Liver (tissue), 8 donors: ENCODE measurements at regions not wholly inside any gene's neighbourhood (a gene's known extent, or its start where the extent isn't known, plus 50 kb on each side); places are given as distances from the start of the nearest gene placed in this dataset.

ENCODE experiments used
- DNase-seq: peaks from one replicate; pipeline ENCODE4 v3.0.0-alpha.2; 2017; ENCODE audit warnings: low spot score
- H3K27ac ChIP-seq, 2 donors: one replicate each; pipeline ENCODE4 v1.7.0; 2013; ENCODE audit warnings: inconsistent platforms in 2 of 2, low read length in 2 of 2, control low read depth in 1 of 2, low read depth in 1 of 2, mild to moderate bottlenecking in 1 of 2
- H3K27me3 ChIP-seq, 4 donors: one replicate each; pipeline versions ENCODE4 v1.6.1 to v1.7.0; 2013; ENCODE audit warnings: low read length in 3 of 4, inconsistent platforms in 1 of 4, mild to moderate bottlenecking in 1 of 4, moderate library complexity in 1 of 4; ENCODE audit not compliant: control insufficient read depth in 4 of 4, insufficient read depth in 4 of 4
- H3K36me3 ChIP-seq, 4 donors: one replicate each; pipeline versions ENCODE4 v1.6.1 to v1.7.0; 2013; ENCODE audit warnings: low read length in 3 of 4, mild to moderate bottlenecking in 3 of 4, low read depth in 1 of 4, moderate library complexity in 1 of 4; ENCODE audit not compliant: control insufficient read depth in 4 of 4, insufficient read depth in 3 of 4
- H3K4me1 ChIP-seq, 4 donors: one replicate each; pipeline versions ENCODE4 v1.6.1 to v1.7.0; 2013; ENCODE audit warnings: low read length in 3 of 4, mild to moderate bottlenecking in 3 of 4, moderate library complexity in 1 of 4; ENCODE audit not compliant: control insufficient read depth in 4 of 4, insufficient read depth in 4 of 4
- H3K4me3 ChIP-seq, 3 donors: one replicate each; pipeline versions ENCODE4 v1.6.1 to v1.7.0; 2013; ENCODE audit warnings: low read length in 3 of 3, control low read depth in 1 of 3, low read depth in 1 of 3, mild to moderate bottlenecking in 1 of 3
- H3K9ac ChIP-seq, 2 donors: one replicate each; pipeline ENCODE4 v1.7.0; 2013; ENCODE audit warnings: low read length in 2 of 2, mild to moderate bottlenecking in 2 of 2, moderate library complexity in 2 of 2, control low read depth in 1 of 2, low read depth in 1 of 2
- H3K9me3 ChIP-seq, 4 donors: one replicate each; pipeline versions ENCODE4 v1.6.1 to v1.7.0; 2013; ENCODE audit warnings: low read length in 3 of 4; ENCODE audit not compliant: control insufficient read depth in 4 of 4
- CTCF ChIP-seq: fragments of 150-350 bp; IDR thresholded peaks from 2 replicates; pipeline ENCODE4 v1.5.1; 2017; ENCODE audit warnings: improper control_type of control experiment, low read depth, low read length; ENCODE audit not compliant: missing input control
- EGR1 ChIP-seq, 2 donors: IDR thresholded peaks; 2 replicates each; pipeline ENCODE4 v1.6.1; 2016 to 2018; ENCODE audit warnings: antibody characterized with exemption in 2 of 2, low read depth in 2 of 2
- FOXA1 ChIP-seq: IDR thresholded peaks from 2 replicates; pipeline ENCODE4 v1.6.1; 2016; ENCODE audit warnings: antibody characterized with exemption
- FOXA2 ChIP-seq: IDR thresholded peaks from 2 replicates; pipeline ENCODE4 v1.6.1; 2016; ENCODE audit warnings: antibody characterized with exemption
- GABPA ChIP-seq, 2 donors: IDR thresholded peaks in 1 of 2; conservative IDR thresholded peaks in 1 of 2; 2 replicates each; pipeline ENCODE4 v1.6.1; 2016; ENCODE audit warnings: antibody characterized with exemption in 2 of 2, mild to moderate bottlenecking in 1 of 2, moderate library complexity in 1 of 2
- HNF4A ChIP-seq, 2 donors: conservative IDR thresholded peaks; 2 replicates each; pipeline ENCODE4 v1.6.1; 2016; ENCODE audit warnings: antibody characterized with exemption in 2 of 2, mild to moderate bottlenecking in 2 of 2
- HNF4G ChIP-seq: IDR thresholded peaks from 2 replicates; pipeline ENCODE4 v1.6.1; 2016; ENCODE audit warnings: antibody characterized with exemption
- JUND ChIP-seq, 2 donors: IDR thresholded peaks; 2 replicates each; pipeline ENCODE4 v1.6.1; 2016; ENCODE audit warnings: antibody characterized with exemption in 2 of 2
- NR2F2 ChIP-seq: IDR thresholded peaks from 2 replicates; pipeline ENCODE4 v1.6.1; 2016; ENCODE audit warnings: antibody characterized with exemption
- RAD21 ChIP-seq, 2 donors: IDR thresholded peaks; 2 replicates each; pipeline ENCODE4 v1.6.1; 2016; ENCODE audit warnings: antibody characterized with exemption in 2 of 2, mild to moderate bottlenecking in 2 of 2
- RXRA ChIP-seq, 2 donors: IDR thresholded peaks; 2 replicates each; pipeline ENCODE4 v1.6.1; 2017 to 2018; ENCODE audit warnings: antibody characterized with exemption in 2 of 2, mild to moderate bottlenecking in 1 of 2
- TAF1 ChIP-seq: conservative IDR thresholded peaks from 2 replicates; pipeline ENCODE4 v1.6.1; 2016; ENCODE audit warnings: antibody characterized with exemption, mild to moderate bottlenecking
- whole genome bisulfite sequencing: extraction: QIAGEN DNeasy Blood & Tissue Kit; methylation state at CpG from one replicate; pipeline ENCODE4 v1.1.7; 2013; 5-methylcytosine and 5-hydroxymethylcytosine counted together
- TF ChIP-seq, protein P1 (sequence below): IDR thresholded peaks from 2 replicates; pipeline ENCODE4 v1.6.1; 2016; ENCODE audit warnings: antibody characterized with exemption
- TF ChIP-seq, protein P2 (sequence below): IDR thresholded peaks from 2 replicates; pipeline ENCODE4 v1.6.1; 2016; ENCODE audit warnings: antibody characterized with exemption
- TF ChIP-seq, protein P3 (sequence below): IDR thresholded peaks from 2 replicates; pipeline ENCODE4 v1.6.1; 2016; ENCODE audit warnings: antibody characterized with exemption, mild to moderate bottlenecking
- TF ChIP-seq, protein P4 (sequence below): IDR thresholded peaks from 2 replicates; pipeline ENCODE4 v1.6.1; 2016; ENCODE audit warnings: antibody characterized with exemption
- donor health status: healthy.
- donor health status: healthy.
- donor health status: healthy.
- donor health status: healthy.
- donor health status: healthy.

GRCh38 chr21:27265949-27266348 is 299.1 kb upstream of the ADAMTS5 start:
- 70% methylated on average over 2 of the region's 2 CpGs for WGBS
- no peaks in the 10 kb centered on the region for H3K4me1 ChIP-seq
- H3K9ac ChIP-seq: no peak overlapping the region
- H3K27ac ChIP-seq: no peak overlapping the region
- H3K9me3 ChIP-seq: no peaks in the 10 kb centered on the region
- TF ChIP-seq, protein P1, sequence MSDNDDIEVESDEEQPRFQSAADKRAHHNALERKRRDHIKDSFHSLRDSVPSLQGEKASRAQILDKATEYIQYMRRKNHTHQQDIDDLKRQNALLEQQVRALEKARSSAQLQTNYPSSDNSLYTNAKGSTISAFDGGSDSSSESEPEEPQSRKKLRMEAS: no peak
- no peak for TF ChIP-seq JUND (IDR thresholded peaks at IDR 0.05)
- H3K4me3 ChIP-seq: no peak overlapping the region
- H3K27me3 ChIP-seq: no peaks in the 10 kb centered on the region
- DNase-seq: no peak
- H3K36me3 ChIP-seq: no peaks in the 10 kb centered on the region

DNA sequence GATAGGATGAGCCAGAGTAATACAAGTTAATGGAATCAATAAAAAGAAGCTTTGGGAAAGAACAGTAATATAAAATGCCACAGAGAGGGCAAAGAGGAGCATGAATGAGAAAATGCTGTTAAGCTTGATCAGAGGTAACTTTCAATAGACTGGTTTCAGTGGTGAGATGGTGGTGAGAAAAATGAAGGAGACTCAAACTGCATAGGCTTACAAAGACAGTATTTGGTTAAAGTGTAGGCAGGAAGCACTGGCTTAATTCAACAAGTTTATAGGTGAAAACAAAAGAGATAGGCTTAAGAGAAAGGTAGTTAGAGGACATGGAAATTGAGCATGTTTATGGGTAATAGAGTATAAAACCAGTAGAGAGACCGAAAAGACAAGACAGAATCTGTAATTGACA is 298.6 kb upstream of the ADAMTS5 start:
- DNase-seq: no peak
- H3K36me3 ChIP-seq: no peaks in the 10 kb centered on the region
- no peaks in the 10 kb centered on the region for H3K4me1 ChIP-seq
- H3K27me3 ChIP-seq: no peaks in the 10 kb centered on the region
- WGBS: 73% methylated on average over 1 of the region's 1 CpG
- H3K4me3 ChIP-seq: no peak overlapping the region
- H3K9me3 ChIP-seq: no peaks in the 10 kb centered on the region
- no peak overlapping the region for H3K9ac ChIP-seq
- TF ChIP-seq, protein P2, sequence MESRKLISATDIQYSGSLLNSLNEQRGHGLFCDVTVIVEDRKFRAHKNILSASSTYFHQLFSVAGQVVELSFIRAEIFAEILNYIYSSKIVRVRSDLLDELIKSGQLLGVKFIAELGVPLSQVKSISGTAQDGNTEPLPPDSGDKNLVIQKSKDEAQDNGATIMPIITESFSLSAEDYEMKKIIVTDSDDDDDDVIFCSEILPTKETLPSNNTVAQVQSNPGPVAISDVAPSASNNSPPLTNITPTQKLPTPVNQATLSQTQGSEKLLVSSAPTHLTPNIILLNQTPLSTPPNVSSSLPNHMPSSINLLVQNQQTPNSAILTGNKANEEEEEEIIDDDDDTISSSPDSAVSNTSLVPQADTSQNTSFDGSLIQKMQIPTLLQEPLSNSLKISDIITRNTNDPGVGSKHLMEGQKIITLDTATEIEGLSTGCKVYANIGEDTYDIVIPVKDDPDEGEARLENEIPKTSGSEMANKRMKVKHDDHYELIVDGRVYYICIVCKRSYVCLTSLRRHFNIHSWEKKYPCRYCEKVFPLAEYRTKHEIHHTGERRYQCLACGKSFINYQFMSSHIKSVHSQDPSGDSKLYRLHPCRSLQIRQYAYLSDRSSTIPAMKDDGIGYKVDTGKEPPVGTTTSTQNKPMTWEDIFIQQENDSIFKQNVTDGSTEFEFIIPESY: no peak
- TF ChIP-seq HNF4G (no peak), GABPA (IDR thresholded peaks at IDR 0.05 in 1 of 2, conservative IDR thresholded peaks at IDR 0.05 in 1 of 2) (no peak), RXRA (IDR thresholded peaks at IDR 0.05) (no peak), NR2F2 (no peak), TAF1 (no peak), HNF4A (conservative IDR thresholded peaks at IDR 0.05) (no peak), CTCF (no peak), FOXA1 (no peak), EGR1 (IDR thresholded peaks at IDR 0.05; ENCODE audit: low read depth in 2 of 2) (no peak), FOXA2 (no peak), RAD21 (IDR thresholded peaks at IDR 0.05) (no peak), JUND (IDR thresholded peaks at IDR 0.05) (no peak)
- TF ChIP-seq, protein P3, sequence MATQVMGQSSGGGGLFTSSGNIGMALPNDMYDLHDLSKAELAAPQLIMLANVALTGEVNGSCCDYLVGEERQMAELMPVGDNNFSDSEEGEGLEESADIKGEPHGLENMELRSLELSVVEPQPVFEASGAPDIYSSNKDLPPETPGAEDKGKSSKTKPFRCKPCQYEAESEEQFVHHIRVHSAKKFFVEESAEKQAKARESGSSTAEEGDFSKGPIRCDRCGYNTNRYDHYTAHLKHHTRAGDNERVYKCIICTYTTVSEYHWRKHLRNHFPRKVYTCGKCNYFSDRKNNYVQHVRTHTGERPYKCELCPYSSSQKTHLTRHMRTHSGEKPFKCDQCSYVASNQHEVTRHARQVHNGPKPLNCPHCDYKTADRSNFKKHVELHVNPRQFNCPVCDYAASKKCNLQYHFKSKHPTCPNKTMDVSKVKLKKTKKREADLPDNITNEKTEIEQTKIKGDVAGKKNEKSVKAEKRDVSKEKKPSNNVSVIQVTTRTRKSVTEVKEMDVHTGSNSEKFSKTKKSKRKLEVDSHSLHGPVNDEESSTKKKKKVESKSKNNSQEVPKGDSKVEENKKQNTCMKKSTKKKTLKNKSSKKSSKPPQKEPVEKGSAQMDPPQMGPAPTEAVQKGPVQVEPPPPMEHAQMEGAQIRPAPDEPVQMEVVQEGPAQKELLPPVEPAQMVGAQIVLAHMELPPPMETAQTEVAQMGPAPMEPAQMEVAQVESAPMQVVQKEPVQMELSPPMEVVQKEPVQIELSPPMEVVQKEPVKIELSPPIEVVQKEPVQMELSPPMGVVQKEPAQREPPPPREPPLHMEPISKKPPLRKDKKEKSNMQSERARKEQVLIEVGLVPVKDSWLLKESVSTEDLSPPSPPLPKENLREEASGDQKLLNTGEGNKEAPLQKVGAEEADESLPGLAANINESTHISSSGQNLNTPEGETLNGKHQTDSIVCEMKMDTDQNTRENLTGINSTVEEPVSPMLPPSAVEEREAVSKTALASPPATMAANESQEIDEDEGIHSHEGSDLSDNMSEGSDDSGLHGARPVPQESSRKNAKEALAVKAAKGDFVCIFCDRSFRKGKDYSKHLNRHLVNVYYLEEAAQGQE: no peak
- TF ChIP-seq, protein P4, sequence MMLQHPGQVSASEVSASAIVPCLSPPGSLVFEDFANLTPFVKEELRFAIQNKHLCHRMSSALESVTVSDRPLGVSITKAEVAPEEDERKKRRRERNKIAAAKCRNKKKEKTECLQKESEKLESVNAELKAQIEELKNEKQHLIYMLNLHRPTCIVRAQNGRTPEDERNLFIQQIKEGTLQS: no peak
- no peak overlapping the region for H3K27ac ChIP-seq
